ENCODE measurements at regions not wholly inside any gene's neighbourhood (a gene's known extent, or its start where the extent isn't known, plus 50 kb on each side); places are given as distances from the start of the nearest gene placed in this dataset.

DNA sequence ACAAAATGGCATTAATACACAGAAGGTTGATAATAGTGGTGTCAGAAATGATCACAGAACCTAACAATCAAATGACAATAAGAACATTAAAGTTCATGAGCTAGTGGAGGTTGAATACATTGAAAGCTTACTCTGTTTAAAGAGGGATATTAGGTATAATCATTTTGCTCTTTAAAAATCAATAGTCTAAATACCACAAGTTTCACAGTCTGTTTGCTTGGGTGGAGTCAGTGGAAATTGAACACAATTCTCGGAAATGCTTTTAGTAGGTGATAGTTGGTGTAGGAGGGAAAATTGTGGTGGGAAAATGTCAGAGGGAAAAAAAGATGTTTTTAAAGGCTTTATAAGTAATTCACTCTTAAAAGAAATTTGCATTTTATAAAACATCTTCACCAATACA, 197.1 kb downstream of the GLUD2 start:
- DNase-seq (ENCODE audit: low read depth): no peak
- TF ChIP-seq, protein P1, sequence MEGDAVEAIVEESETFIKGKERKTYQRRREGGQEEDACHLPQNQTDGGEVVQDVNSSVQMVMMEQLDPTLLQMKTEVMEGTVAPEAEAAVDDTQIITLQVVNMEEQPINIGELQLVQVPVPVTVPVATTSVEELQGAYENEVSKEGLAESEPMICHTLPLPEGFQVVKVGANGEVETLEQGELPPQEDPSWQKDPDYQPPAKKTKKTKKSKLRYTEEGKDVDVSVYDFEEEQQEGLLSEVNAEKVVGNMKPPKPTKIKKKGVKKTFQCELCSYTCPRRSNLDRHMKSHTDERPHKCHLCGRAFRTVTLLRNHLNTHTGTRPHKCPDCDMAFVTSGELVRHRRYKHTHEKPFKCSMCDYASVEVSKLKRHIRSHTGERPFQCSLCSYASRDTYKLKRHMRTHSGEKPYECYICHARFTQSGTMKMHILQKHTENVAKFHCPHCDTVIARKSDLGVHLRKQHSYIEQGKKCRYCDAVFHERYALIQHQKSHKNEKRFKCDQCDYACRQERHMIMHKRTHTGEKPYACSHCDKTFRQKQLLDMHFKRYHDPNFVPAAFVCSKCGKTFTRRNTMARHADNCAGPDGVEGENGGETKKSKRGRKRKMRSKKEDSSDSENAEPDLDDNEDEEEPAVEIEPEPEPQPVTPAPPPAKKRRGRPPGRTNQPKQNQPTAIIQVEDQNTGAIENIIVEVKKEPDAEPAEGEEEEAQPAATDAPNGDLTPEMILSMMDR (IDR thresholded peaks at IDR 0.05; ENCODE audit: insufficient read depth, low read depth, low read length, missing control alignments): no peak
- no peak overlapping the region for H3K4me3 ChIP-seq (ENCODE audit: low read length)

DNA sequence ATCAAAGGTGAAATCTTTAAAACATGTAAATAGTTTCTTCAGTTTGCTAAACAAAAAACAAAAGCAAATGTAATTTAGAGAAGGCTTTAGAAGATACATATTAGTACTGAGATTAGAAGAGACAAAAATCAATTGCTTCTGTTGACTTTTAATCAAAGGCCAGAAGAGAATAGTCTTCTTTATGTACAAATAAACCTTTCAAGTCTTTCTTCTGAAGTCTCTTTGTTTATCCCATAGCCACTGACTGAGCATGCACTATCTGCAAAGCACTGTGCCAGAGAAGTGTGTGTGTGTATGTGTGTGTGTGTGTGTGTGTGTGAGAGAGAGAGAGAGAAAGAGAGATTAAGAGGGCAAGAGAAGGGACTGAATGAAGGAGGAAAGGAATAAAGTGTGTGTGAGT, 198.4 kb downstream of the GLUD2 start:
- TF ChIP-seq, protein P1 (IDR thresholded peaks at IDR 0.05; ENCODE audit: insufficient read depth, low read depth, low read length, missing control alignments): no peak
- no peak for DNase-seq (ENCODE audit: low read depth)
- H3K4me3 ChIP-seq (ENCODE audit: low read length): no peak overlapping the region

- DNase-seq (ENCODE audit: low read depth): no peak
- TF ChIP-seq, protein P1 (IDR thresholded peaks at IDR 0.05; ENCODE audit: insufficient read depth, low read depth, low read length, missing control alignments): no peak
- no peak overlapping the region for H3K4me3 ChIP-seq (ENCODE audit: low read length)
Measured at GRCh38 chrX:121254336-121254735, 206.9 kb downstream of the GLUD2 start.

GRCh38 chrX:121256647-121257046, 209.2 kb downstream of the GLUD2 start:
- TF ChIP-seq, protein P1 (IDR thresholded peaks at IDR 0.05; ENCODE audit: insufficient read depth, low read depth, low read length, missing control alignments): no peak
- no peak overlapping the region for H3K4me3 ChIP-seq (ENCODE audit: low read length)
- peak; percentile 4 for DNase-seq (ENCODE audit: low read depth)

DNA sequence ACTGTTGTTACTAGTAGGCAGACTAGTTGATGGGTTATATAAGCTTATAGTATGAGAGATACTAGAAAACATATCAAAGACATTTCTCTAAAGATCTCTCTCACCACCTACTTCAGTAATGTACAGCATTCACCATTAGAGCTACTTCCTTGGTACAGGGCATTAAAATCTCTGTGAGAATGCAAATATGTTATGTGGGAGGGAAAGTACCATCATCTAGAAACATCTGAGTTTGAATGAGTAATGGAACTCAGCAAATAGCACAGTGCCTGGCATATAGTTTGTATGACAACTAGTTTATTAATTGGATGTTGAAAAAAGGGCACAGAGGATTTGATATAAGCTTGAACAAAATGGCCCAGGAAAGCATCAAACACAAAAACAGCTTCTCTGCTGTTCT, 211.1 kb downstream of the GLUD2 start:
- DNase-seq (ENCODE audit: low read depth): no peak
- no peak overlapping the region for H3K4me3 ChIP-seq (ENCODE audit: low read length)
- TF ChIP-seq, protein P1 (IDR thresholded peaks at IDR 0.05; ENCODE audit: insufficient read depth, low read depth, low read length, missing control alignments): no peak

DNA sequence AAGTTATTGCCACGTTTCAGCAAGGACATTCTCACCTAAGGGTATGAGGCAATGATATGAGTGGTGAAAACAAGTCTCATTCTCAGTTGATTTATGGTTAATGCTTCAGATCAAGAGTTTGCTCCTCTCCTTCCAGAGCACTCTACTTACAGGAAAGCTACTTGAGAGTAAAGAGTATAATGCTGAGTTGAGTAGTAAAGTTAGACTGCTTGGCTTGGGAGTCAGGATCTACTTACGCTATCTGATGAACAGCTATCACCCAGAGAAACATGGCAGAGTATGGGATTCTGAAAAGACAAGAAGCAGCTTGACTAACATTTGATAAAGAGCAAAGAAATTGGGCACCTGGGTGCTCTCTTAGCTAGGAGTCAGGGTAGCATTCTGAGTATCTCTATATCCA, 211.8 kb downstream of the GLUD2 start:
- DNase-seq (ENCODE audit: low read depth): no peak
- TF ChIP-seq, protein P1 (IDR thresholded peaks at IDR 0.05; ENCODE audit: insufficient read depth, low read depth, low read length, missing control alignments): no peak
- no peak overlapping the region for H3K4me3 ChIP-seq (ENCODE audit: low read length)

DNA sequence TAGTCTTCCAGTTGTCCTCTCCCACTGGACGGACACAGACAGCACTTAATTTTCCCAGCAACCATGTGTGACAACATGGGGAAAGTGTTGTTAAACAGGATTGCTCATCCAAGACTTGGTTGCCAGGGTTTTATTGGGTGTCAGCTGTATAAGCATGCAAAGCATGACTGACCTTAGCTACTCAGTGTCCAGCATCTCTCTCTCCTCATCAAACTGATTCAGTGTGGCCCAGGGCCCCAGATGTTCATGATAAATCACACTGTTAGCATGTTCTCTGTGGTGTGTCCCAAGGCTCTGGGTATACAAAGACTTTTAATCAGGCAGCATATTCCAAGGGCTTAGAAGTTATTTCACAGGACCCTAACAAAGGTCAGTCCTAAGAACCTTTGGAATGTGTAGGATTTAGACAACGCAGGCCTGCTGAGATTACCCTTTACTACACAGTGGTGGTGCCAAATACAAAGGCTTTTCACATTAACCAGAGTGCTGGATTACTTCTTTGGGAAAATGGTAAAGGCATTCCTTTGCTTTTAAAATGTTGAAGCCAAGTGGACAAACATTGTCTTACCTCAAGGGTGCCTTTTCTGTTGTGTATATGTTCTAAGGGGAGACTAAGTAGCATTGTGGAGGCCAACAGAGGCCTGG, 213.3 kb downstream of the GLUD2 start:
- DNase-seq (ENCODE audit: low read depth): no peak
- TF ChIP-seq, protein P1 (IDR thresholded peaks at IDR 0.05; ENCODE audit: insufficient read depth, low read depth, low read length, missing control alignments): no peak
- no peak overlapping the region for H3K4me3 ChIP-seq (ENCODE audit: low read length)
